Lower leg skin (tissue), 3 donors: ENCODE measurements at regions not wholly inside any gene's neighbourhood (a gene's known extent, or its start where the extent isn't known, plus 50 kb on each side); places are given as distances from the start of the nearest gene placed in this dataset.

ENCODE experiments used
- CTCF ChIP-seq, 3 donors: fragments of 450-650 bp; IDR thresholded peaks; one replicate each; pipeline ENCODE4 v1.5.1; 2016; ENCODE audit warnings: antibody characterized with exemption in 3 of 3, mild to moderate bottlenecking in 3 of 3, moderate library complexity in 2 of 3
- POLR2A ChIP-seq, 2 donors: fragments of 450-650 bp; IDR thresholded peaks; one replicate each; pipeline ENCODE4 v1.6.1; 2016 to 2017; ENCODE audit warnings: antibody characterized with exemption in 2 of 2, mild to moderate bottlenecking in 1 of 2, moderate library complexity in 1 of 2

- TF ChIP-seq POLR2A (IDR thresholded peaks at IDR 0.05) (no peak), CTCF (IDR thresholded peaks at IDR 0.05) (no peak)
Measured at GRCh38 chr9:90998573-90998972, 197.0 kb downstream of the SYK start.
